ACC112 (cell line): ENCODE measurements at regions not wholly inside any gene's neighbourhood (a gene's known extent, or its start where the extent isn't known, plus 50 kb on each side); places are given as distances from the start of the nearest gene placed in this dataset.

Source experiments
- H2AFZ ChIP-seq: fragments of 200-600 bp; sonication (generic); one replicate; pipeline ENCODE4 v1.6.0; 2017; ENCODE audit warnings: antibody characterized with exemption, low read length; ENCODE audit not compliant: unreplicated experiment
- H3K27ac ChIP-seq: fragments of 200-600 bp; sonication (generic); 2 replicates; pipeline ENCODE4 v1.5.1; 2014; ENCODE audit warnings: low read depth, mild to moderate bottlenecking, antibody characterized with exemption, low read length, moderate library complexity
- H3K27me3 ChIP-seq: fragments of 200-600 bp; sonication (generic); 2 replicates; pipeline ENCODE4 v1.6.1; 2014; ENCODE audit warnings: mild to moderate bottlenecking, antibody characterized with exemption, low read length, moderate library complexity, mixed read lengths; ENCODE audit not compliant: insufficient read depth
- H3K36me3 ChIP-seq: fragments of 200-600 bp; sonication (generic); 2 replicates; pipeline ENCODE4 v1.6.1; 2016; ENCODE audit warnings: mild to moderate bottlenecking, antibody characterized with exemption, low read length, moderate library complexity, mixed read lengths; ENCODE audit not compliant: insufficient read depth
- H3K4me1 ChIP-seq: fragments of 200-600 bp; sonication (generic); one replicate; pipeline ENCODE4 v1.6.1; 2016; ENCODE audit warnings: low read length, mixed read lengths; ENCODE audit not compliant: insufficient read depth, unreplicated experiment, control insufficient read depth
- H3K4me3 ChIP-seq: fragments of 200-600 bp; sonication (generic); 2 replicates; pipeline ENCODE4 v1.5.1; 2014; ENCODE audit warnings: mild to moderate bottlenecking, low read depth, low read length
- H3K79me2 ChIP-seq: fragments of 200-600 bp; sonication (generic); one replicate; pipeline ENCODE4 v1.6.0; 2016; ENCODE audit warnings: low read length; ENCODE audit not compliant: control insufficient read depth, unreplicated experiment, insufficient read depth

DNA sequence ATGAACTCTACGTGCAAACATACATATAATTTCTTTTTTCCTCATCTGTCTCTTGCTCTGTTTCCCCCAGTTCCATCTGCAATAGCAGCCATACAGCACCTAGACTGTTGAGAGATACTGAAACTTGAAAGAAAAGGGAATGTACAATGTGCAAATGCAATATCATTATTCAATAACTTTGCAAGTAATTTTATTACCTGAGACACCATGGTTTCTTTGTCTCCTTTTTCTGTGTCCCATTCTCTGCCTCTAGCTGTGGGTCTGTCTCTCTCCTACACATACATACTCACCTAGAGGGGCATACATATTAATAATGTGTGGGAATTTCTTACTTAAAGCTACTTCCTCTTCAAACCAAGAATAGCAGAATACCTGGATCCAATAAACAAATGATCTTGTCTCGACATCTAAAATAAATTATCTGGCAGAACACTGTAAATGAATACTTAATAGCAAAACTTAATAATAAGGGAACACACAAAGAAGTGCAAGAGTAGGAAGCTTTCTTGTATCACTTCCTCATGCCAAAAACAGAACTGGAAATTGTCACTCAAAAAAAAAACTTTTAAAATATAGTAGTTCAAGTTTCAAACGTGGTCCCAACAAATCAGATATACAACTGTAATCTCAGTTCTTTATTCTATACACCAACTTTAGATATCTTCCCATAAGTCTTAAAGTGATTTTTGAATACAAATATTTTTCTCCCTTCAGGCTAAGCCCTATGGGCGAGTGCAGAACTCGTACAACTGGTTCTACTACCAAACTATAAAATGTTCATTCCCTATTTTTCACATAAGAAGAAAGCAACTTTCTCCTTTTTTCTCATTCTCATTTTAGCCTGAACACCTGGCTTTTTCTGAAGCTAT is 194.6 kb downstream of the NRIP1 start:
- Histone ChIP-seq H3K27ac (no peak overlapping the region), H3K27me3 (no peaks in the 10 kb centered on the region), H3K79me2 (no peaks in the 10 kb centered on the region), H3K36me3 (no peaks in the 10 kb centered on the region), H2AFZ (no peak overlapping the region), H3K4me3 (no peak overlapping the region), H3K4me1 (no peaks in the 10 kb centered on the region)

DNA sequence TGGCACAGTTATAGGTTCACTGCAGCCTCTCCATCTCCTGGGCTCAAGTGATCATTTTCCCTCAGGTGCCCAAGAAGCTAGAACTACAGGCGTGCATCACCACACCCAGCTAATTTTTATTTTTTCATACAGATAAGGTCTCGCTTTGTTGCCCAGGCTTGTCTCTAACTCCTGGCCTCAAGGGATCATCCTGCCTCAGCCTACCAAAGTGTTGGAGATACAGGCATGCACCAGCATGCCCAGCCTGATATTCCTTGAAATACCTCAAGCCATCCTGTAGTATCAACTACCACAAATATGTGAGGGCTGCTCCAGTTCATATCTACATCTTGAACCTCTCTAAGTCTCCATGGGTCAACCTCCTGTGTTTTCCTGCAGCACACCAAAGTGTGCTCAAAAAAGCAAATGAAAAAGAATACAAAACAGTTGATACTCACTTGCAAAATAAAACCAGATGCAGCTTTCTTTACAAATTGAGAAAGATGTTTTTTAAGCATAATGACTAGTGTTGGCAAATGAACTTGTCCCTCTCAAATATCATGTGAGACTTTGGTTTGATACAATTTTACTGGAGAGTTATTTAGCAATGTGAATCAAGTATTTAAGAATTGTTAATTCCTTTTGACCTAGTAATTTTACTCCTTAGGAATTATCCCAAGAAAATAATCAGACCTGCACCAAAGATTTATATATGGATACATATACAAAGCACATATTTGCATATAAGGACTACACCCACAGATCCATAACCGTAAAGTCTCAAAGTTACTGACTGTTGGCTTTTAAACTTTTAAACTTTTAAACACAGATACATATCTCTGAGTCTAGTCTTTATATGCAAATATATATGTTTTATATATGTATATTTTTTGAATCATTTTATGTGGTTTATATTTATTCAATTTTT is 197.7 kb downstream of the NRIP1 start:
- H3K4me3 ChIP-seq = no peak overlapping the region
- no peaks in the 10 kb centered on the region for H3K27me3 ChIP-seq
- no peak overlapping the region for H2AFZ ChIP-seq
- no peaks in the 10 kb centered on the region for H3K36me3 ChIP-seq
- peaks cover 15% of the 10 kb centered on the region for H3K4me1 ChIP-seq
- no peak overlapping the region for H3K27ac ChIP-seq
- no peaks in the 10 kb centered on the region for H3K79me2 ChIP-seq

GRCh38 chr21:14864211-14865021 is 200.4 kb downstream of the NRIP1 start:
- Histone ChIP-seq H3K4me1 (peaks cover 15% of the 10 kb centered on the region), H3K36me3 (no peaks in the 10 kb centered on the region), H3K79me2 (no peaks in the 10 kb centered on the region), H3K4me3 (no peak overlapping the region), H2AFZ (peak overlapping the region; percentile 58), H3K27ac (no peak overlapping the region), H3K27me3 (no peaks in the 10 kb centered on the region)

GRCh38 chr21:14863745-14864210 is 201.0 kb downstream of the NRIP1 start:
- Histone ChIP-seq H3K79me2 (no peaks in the 10 kb centered on the region), H3K4me1 (peaks cover 15% of the 10 kb centered on the region), H3K27ac (no peak overlapping the region), H2AFZ (peak overlapping the region; percentile 58), H3K36me3 (no peaks in the 10 kb centered on the region), H3K27me3 (no peaks in the 10 kb centered on the region), H3K4me3 (no peak overlapping the region)

DNA sequence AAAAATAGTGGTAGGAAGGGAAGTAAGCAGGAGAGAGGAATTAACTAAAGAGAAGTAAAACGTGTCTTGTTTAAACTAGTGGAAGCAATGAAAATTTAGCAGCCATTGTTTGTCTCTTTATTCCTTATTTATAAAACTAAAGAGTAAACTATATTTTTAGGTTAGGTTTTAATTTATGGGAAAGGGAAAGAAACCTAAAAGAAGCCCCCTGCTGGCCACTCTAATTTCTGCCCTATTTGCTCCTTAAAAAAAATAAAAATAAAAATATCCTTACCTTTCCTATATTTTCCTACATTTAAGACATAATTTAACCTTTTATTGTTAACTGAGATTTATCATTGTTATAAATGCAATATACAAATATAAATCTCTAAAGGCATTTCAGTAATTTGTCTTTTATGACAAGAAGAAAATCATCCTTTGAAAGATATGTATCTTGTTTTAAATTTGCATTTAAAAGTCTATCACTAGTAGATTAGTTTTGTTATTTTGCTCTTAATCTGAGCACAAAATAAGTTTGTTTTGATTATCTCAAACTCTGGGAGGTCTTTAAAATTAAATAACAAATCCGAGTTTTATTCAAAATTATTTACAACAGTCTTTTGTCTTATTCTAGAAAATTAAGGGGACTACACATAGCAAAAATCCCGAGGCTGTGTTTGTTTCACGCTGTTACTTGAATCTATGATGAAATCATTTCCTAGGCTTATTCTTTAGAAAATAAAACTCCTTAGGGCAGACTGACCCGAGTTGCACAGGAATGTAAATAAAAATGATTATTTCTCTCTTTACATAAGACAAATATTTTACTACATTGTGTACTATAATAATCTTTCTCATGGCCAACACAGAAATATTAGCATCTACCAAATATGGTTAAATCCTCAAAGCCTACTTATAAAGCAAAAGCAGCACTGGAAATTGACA is 201.7 kb downstream of the NRIP1 start:
- H3K4me1 ChIP-seq = peaks cover 15% of the 10 kb centered on the region
- H3K27me3 ChIP-seq = no peaks in the 10 kb centered on the region
- no peaks in the 10 kb centered on the region for H3K36me3 ChIP-seq
- H2AFZ ChIP-seq = no peak overlapping the region
- no peak overlapping the region for H3K4me3 ChIP-seq
- no peak overlapping the region for H3K27ac ChIP-seq
- H3K79me2 ChIP-seq = no peaks in the 10 kb centered on the region

DNA sequence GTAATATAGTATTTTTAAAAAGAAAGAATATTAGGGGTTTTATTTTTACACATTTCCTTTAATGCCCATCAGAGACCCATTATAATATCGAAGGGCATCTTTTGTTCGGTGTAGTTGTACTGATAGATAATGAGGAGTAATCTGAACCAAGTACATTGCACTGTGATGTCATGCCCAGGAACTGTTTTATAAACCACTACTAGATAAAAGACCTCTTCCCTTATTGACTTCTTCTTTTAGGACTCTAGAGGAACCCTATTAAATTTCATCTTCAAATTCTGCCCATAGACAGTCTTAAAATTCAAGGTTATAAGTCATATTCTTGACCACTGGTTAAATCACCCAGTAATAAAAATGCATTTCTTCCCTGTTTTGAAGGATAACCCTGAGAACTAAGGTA is 206.5 kb downstream of the NRIP1 start:
- H3K36me3 ChIP-seq = no peaks in the 10 kb centered on the region
- no peak overlapping the region for H3K27ac ChIP-seq
- H2AFZ ChIP-seq = no peak overlapping the region
- no peaks in the 10 kb centered on the region for H3K27me3 ChIP-seq
- no peaks in the 10 kb centered on the region for H3K79me2 ChIP-seq
- H3K4me1 ChIP-seq = no peaks in the 10 kb centered on the region
- no peak overlapping the region for H3K4me3 ChIP-seq

DNA sequence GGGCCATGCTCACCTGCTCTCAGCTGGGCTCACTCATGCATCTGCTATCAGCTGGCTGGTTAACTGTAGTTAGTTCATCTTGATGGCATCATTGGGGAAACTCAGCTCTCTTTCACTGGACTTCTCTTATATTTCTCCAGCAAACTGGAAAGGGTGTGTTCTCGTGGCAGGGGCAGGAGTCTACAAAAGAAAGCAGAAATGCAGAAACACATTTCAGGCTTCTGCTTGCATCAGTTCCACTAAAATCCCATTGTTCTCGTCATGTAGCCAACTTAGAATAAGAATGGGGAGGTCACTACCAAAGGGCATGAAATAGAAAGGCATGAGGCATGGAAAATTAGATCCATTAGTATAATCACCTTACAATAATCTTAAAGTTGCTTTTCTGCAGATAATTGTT is 207.3 kb downstream of the NRIP1 start:
- no peaks in the 10 kb centered on the region for H3K36me3 ChIP-seq
- H3K27me3 ChIP-seq = no peaks in the 10 kb centered on the region
- no peak overlapping the region for H3K4me3 ChIP-seq
- H2AFZ ChIP-seq = no peak overlapping the region
- no peak overlapping the region for H3K27ac ChIP-seq
- no peaks in the 10 kb centered on the region for H3K79me2 ChIP-seq
- H3K4me1 ChIP-seq = no peaks in the 10 kb centered on the region

DNA sequence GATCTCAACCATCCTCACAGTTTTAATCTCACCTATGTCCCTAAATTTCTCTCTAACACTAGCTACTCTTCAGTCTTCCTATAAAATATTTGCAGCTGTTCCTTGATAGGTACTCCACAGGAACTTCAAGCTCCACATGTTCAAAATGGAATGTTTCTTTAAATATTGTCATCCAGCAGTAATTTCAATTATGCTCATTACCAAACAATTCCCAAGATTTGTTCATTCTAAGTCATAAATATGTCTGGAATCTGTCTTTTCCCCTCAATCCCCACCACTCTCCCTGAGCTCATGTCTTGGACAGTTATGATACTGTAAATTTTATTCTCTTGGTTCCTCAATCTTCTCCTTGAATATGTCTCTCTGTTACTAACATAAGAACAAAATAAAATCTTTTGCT is 214.4 kb downstream of the NRIP1 start:
- Histone ChIP-seq H3K36me3 (no peaks in the 10 kb centered on the region), H3K4me1 (no peaks in the 10 kb centered on the region), H3K4me3 (no peak overlapping the region), H3K79me2 (no peaks in the 10 kb centered on the region), H3K27ac (no peak overlapping the region), H3K27me3 (no peaks in the 10 kb centered on the region), H2AFZ (no peak overlapping the region)

DNA sequence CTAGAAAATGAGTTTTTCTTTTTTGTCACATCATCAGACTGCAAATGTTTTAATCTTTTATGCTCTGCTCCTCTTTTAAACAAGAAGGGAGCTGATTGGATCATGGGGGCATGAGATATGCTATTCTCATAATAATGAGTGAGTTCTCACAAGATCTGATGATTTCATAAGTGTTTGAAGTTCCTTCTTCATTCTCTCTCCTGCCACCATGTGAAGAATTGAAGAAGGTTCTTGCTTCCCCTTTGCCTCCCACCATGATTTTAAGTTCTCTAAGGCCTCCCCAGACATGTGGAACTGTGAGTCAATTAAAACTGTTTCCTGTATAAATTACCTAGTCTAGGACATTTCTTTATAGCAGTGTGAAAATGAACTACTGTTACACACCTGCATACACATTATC is 218.2 kb downstream of the NRIP1 start:
- Histone ChIP-seq H3K27ac (no peak overlapping the region), H3K27me3 (no peaks in the 10 kb centered on the region), H3K36me3 (no peaks in the 10 kb centered on the region), H3K79me2 (no peaks in the 10 kb centered on the region), H3K4me1 (no peaks in the 10 kb centered on the region), H3K4me3 (no peak overlapping the region), H2AFZ (no peak overlapping the region)
